DMS 273 (cell line): ENCODE measurements at regions not wholly inside any gene's neighbourhood (a gene's known extent, or its start where the extent isn't known, plus 50 kb on each side); places are given as distances from the start of the nearest gene placed in this dataset.
A peak's percentile ranks its signal among the peaks of the same experiment; 100 is the strongest.
"Not testable (repeated sequence)": the region's sequence is repeated elsewhere in the genome, so short reads cannot be mapped to it uniquely, and the experiment has no call there.

Experiments used
- DNase-seq: peaks from one replicate; lab custom pipeline; 2025; ENCODE audit not compliant: unreplicated experiment; lab: John Stamatoyannopoulos, UW

DNA sequence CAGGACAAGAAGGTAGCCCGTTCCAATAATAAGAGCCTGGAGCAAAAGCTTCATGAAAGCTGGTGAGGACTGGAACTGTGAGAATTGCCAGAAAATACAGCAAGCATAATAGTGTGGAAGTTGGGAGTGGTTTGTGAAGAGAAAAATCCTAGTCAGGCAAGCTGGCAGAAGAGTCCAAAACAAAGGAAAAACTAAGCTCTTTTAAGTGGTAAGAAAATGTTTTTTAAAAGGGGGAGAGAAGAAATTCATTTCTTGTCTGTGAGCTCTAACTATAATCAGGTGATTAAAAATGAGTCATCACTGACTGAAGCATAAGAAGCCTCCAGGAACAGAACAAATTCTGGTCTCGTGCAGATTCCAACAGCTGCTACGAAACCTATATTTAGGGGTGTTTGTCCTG lies 102.6 kb downstream of the CAAP1 start:
- no peak for DNase-seq

DNA sequence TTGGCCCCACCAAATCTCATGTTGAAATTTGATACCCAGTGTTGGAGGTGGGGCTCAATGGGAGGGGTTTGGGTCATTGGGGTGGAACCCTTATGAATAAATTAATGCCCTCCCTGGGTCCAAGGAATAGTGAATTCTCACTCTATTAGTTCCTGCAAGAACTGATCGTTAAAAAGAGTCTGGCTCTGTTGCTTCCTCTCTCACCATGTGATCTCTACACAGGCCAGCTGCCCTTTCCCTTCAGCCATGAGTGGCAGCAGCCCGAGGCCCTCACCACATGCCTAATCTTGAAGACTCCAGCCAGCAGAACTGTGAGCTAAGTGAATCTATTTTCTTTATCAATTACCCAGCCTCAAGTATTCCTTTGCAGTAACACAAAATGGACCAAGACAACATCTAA lies 106.0 kb downstream of the CAAP1 start:
- peak; percentile 28 for DNase-seq

DNA sequence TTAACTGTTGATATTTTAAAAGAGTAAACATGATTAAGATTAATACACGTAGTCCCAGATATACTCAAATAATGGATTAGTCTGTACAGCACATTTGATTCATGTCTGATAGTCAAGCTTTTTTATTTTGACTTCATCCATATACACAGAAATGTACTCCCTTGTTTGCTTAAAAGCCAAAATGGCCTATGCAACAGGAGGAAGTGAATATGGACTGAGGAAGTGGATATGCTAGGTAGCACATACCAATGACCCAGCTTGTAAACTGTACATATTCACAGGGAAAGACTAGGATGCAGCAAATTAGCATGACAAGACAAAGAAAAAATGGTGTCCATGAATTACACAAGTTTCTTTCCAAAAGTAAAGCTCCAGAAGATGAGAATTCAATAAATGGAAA lies 109.7 kb downstream of the CAAP1 start:
- no peak for DNase-seq

DNA sequence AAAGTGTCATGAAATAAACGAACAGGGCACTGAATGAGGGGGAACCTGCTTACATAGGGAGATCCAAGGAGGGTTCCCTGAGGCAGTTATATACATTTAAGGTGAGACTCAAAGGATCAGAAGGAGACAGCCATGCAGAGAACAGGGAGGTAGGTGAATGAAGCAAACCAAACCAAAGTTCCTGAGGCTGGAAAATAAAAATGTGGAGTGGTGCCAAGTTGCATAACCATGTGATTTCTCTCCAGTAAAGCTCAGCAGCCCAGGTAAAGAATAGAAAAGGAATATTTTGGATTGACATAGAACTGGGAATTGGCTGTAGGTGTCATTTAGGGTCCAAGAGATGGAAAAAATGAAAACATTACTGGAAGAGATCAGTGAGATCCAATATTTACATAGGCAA lies 110.7 kb downstream of the CAAP1 start:
- DNase-seq = no peak

DNA sequence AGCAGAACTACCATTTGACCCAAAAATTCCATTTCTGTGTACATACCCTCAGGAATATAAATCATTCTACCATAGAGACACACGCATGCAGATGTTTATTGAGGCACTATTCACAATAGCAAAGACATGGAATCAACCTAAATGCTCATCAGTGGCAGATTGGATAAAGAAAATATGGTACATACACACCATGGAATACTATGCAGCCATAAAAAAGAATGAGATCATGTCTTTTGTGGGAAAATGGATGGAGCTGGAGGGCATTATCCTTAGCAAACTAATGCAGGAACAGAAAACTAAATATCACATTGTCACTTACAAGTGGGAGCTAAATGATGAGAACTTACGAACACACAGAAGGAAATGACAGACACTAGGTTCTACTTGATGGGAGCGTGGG lies 112.3 kb downstream of the CAAP1 start:
- not testable (repeated sequence) for DNase-seq

DNA sequence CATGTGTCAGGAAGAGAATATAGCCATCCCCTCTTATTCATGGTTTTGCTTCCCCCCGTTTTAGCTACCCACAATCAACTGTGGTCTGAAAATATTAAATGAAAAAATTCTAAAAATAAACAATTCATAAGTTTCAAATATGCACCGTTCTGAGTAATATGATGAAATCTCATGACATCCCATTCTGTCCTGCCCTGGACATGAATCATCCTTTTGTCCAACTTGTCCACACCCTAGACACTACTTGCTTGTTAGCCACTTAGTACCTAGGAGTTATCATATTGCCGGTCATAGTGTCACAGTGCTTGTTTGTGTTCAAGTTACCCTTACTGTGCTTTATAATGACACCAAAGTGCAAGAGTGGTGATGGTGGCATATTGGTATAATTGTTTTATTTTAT lies 113.5 kb downstream of the CAAP1 start:
- DNase-seq = no peak

DNA sequence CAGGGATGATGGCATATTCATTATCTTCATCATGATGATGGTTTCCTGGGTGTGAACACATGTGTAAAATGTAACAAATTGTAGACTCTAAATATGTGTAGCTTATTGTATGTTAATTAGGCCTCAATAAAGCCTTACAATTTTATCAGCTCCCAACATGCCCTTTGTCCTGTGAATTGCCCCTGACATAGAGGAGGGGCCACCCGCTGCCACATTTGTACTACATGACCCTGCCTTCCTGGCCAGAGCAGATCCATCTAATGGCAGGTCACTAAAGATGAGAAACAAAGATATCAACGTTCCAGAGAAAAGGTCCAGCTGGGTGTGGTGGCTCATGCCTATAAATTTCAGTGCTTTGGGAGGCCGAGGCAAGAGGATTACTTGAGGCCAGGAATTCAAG lies 117.2 kb downstream of the CAAP1 start:
- no peak for DNase-seq

DNA sequence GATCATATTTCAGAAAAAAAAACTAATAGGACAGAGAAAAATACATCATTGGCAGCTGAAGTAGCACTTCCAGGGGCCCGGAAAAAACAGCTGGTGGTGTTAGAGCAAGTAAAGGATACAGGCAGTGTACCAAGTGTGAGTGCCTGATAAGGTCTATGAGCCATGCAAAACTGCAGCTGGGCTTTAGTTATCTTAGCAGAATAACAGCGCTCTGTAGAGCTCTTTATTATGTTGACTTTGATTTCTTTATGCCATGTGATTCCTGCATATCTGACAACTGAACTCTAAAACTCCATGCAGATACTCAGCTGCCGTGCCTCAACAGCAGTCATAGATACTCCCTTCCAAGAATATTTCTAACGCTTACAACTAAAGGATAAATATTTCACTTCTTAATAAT lies 119.5 kb downstream of the CAAP1 start:
- no peak for DNase-seq

DNA sequence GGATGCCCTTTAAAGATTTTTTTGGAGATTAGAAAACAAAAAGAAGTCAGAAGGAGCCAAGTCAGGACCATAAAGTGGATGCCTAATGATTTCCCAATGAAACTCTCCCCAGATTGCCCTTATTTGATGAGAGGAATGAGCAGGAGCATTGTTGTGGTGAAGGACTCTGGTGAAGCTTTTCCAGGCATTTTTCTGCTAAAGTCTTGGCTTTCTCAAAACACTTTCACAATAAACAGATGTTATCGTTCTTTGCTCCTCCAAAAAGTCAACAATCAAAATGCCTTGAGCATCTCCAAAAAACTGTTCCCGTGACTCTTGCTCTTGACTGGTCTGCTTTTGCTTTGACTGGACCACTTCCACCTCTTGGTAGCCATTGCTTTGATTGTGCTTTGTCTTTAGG lies 121.8 kb downstream of the CAAP1 start:
- no peak for DNase-seq

DNA sequence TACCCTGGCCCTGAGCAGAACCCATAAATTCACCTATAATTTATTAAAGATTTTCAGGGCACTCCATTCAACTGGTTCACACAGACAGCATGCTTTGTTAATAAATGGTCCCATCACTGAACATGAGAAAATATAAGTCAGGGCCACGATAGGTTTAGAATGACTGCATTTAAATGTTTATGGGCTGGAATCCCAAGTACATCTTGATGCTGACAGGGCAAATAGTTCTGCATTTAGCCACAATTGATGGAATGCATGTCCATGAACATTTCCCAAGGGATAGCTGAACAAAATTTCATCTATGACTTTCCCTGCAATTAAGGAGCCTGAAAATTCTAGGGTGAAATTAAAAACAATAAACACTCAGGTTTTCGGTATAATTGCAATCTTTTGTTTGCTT lies 124.5 kb downstream of the CAAP1 start:
- DNase-seq = no peak

DNA sequence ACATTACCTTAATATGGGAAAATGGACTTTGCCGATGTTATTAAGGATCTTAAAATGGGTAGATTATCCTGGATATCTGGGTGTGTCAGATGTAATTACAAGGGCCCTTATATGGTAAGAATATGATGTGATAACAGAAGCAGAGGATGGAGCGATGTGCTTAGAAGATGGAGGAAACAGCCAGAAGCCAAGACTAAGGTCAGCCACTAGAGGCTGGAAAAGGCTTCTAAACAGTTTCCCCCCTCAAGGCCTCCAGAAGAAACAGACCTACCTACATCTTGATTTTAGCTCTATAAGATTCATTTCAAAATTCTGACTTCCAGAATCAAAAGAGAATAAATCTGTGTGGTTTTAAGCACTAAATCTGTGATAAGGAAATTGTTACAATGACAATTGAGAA lies 131.9 kb downstream of the CAAP1 start:
- no peak for DNase-seq

DNA sequence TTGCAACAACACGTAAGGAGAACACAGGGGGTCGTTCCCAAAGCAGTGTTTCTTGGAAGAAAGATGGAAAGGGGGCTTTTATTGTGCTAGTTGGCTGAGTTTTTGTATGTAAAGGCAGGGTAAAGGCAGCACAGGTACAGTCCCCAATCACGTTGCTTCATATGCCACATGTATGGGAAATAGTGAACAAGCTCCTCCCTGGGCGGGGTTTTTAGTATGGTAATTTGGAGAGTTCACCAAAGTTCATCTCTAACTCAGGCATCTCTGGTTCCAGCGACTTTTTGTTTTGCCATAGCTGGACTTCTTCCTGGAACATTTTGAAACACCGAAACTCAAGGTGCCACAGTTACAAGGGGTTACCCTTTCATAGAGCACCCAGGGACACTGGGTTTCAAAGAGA lies 133.9 kb downstream of the CAAP1 start:
- DNase-seq = no peak

DNA sequence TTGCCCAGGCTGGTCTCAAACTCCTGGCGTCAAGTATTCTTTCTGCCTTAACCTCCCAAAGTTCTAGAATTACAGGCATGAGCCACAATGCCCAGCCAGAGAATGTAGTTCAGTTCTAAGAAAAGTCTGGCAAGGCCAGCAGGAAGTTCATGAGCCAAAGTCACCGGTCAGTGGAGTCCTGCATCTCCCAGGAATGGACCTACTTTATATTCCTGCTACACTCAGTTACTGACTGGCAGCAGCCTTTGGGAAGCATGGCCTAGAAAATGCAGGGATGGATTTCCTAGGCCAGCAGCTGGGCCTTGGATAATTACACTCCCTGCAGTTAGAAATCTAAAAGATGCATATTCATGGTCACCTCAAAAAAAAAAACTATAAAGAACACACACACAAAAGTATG lies 135.7 kb downstream of the CAAP1 start:
- DNase-seq = no peak

DNA sequence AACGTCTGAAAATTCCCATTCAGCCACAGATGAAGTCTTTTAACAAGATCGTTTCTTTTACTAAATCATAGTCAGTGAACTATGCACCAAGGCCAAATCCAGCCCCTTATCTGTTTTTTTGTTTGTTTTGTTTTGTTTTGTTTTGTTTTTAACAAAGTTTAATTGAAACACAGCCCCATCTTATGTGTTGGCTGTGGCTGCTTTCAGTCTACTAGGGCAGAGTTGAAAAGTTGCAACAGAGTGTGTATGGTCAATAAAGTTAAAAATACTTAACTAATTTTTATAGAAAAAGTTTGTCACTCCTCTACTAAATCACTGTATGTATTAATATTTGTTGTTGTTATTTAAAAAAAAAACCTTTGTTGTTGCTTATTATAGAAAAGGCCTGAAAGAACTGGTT lies 137.1 kb downstream of the CAAP1 start:
- DNase-seq = no peak

DNA sequence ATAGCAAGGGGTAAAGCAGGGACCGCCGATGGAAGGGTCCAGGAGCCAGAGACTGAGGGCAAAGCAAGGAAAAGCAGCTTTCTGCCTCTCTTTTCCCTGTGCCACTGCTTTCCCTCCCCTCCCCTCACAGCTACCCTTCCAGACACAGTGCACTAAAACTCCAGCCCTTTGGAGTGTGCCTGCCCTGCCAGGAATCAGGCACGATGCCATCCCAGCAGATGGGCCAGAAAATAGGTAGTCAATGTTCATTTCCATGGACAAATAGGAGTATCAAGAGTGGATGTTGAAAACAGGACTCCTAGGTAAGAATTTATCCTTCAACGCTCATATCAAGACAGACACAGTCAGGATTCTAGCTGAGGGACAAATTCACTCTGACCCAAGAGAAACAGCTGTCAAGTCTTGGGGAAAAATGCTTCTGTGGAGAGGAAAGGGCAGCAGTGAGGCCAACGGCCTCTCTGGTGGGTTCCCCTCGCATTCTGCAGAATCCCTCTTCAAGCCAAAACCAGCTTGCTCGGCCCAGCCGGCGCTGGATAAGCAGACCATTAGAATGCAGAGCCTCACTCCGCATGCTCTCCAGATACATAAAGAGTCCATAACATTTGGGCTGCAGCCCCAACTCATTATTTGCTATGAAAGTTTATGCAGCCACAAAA lies 138.0 kb downstream of the CAAP1 start:
- DNase-seq = peak; percentile 33

DNA sequence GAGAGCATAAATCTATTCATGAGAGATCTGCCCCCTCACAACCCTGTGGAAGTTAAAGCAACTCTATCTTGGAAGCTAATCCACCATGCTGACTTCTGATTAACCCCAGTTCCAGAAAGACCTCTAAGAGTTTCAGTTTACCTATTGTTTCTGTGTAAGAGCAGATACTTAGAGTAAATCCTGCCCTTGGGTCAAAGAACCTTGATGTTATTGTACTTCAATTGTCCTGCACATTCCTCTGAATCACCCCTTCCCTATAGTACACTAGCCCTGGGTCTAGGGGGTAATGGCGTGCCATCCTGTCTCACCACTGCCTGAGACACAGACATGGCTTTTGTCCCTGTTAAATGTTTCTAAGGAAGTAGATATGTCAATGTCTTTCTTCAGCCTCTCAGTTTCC lies 138.6 kb downstream of the CAAP1 start:
- DNase-seq = no peak

DNA sequence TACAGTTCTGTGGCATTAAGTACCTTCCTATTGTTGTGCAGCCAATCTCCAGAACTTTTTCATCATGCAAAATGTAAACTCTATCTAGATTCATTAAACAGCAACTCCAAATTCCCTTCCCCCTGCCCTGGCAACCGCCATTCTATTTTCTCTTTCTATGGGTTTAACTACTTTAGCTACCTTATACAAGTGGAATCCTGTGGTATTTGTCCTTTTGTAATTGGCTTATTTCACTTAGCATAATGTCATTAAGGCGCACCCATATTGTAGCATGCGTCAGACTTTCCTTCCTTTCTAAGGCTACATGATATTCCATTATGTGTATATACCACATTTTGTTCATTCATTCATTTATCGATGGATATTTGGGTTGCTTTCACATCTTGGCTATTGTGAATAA lies 142.4 kb downstream of the CAAP1 start:
- DNase-seq = no peak

DNA sequence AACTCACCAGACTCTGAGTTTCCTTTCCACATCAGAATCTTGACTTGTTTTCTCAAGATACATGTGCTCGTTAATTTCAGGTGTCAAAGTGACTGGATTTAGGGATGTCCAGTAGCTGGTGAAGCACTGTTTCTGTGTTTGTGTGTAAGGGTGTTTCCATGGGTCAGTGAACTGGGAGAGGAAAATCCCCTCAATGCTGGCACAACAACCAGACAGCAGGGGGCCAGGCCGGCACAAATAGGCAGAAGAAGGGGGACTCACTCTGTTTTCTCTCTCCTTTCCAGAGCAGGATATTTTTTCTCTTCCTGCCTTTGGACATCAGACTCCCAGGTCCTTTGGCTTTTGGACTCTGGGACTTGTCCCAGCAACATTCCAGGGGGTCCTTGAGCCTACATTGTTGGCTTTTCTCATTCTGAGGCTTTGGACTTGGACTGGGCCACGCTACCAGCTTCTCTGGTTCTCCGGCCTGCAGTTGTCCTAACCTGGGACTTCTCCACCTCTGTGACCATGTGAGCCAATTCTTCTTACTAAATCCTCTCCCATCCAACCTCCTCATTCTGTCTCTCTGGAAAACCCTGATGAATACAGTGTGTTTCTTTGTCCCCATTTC lies 144.0 kb downstream of the CAAP1 start:
- DNase-seq = no peak

DNA sequence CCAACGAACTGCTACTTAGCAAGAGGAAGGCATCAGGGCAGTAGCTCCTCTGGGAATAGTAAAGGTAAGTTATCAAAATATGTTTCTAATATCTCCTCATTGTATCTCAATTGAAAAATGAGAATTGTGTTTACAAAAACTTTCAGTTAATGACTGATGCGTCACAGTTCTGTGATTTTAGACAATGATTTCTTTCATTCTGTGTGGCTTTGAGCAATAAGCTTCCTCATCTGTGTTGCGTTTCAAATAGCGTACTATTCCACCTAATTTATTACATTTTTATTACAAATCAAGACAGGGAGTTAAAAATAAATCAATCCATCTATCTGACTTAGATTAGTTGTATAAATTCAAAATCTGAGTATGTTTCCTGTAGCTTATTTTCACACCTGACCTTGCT lies 145.0 kb downstream of the CAAP1 start:
- DNase-seq = no peak

DNA sequence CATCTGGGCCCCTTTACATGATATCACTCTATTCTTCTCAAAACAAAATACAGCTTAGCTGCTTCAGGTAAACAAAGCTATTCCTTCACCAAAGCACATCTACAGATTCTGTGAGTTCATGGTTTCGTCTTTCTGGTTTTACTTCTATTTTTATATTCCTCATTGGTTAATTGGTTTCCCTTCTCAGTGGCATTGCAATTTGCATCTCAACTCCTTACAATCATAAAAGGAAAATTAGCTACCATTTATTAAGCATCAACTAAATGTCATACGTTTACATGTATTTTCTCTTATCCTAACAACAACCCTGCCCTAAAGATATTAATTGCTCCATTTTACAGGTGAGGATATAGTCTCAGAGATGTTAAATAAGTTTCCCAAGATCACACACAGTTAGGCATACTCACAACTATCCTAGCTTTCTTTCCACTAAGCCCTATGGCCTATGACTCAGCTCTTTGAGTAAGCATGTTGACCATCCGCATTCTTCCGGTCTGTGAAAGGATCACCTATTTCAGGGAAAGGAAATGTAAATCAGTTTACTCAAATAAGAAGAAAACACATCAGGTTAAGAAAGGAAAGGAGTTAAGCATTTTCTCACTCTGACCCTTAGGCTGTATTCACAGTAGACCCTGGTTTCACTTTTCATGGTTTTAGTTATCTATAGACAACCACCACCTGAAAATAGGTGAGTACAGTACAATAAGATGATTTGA lies 146.1 kb downstream of the CAAP1 start:
- DNase-seq = no peak

DNA sequence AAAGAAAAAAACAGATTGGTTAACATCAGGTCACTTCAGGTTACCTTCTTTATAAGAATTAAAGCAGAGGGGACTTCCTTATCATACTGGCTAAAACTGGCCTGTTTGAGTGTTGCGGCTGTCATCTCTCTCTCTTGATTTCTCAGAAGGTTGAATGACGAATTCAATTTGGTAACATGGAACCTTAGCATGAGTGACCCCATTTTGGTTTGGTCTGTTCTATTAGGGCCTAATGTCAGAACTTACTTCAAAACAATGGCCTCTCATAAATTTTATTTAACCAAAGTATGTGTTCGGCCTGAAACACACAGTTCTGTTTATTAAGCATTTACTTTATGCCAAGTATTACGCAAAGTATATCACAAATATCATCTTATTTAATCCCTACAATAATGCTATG lies 147.5 kb downstream of the CAAP1 start:
- no peak for DNase-seq

DNA sequence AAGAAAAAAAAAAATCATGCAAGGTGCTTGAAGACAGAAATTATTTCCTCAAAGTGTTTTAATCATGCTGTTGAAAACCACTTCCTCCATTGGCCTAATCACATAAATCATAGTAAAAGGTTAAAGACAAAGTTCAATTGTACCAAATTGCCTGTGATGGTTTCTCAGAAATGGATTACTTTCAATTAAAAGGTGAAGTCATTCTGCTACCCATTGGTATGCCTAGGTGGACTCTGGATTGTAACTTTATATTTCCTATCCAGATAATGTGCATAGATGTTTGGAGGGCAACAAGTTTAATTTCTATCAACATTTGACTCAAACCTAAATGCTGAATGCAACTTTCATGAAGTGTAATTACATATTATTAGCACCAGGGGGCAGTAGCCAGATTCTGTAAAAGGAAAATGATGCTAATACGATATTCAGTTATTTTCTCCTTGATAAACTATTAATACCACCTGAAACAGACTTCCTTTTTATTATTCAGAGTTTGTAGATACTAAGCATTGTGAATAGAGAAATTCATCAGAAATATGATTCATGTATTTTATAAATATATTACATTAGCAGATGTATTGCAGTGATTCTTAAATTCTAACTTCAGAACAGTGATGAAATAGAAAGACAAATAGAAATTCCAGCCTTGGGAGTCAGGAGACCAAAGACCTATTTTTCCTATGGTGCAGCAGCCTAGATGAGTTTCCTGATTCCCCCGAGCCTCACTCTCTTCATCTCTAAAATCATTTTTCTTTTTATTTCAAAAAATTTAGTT lies 148.2 kb downstream of the CAAP1 start:
- peak; percentile 54 for DNase-seq
